A549 (cell line): ENCODE measurements at regions not wholly inside any gene's neighbourhood (a gene's known extent, or its start where the extent isn't known, plus 50 kb on each side); places are given as distances from the start of the nearest gene placed in this dataset.

Experiments
- ATAC-seq, 2 experiments: fragments of 200-7000 bp in 1 of 2; fragments of >200 bp in 1 of 2; cut with Nextera tagmentation in 1 of 2; cut with Tn5 transposase in 1 of 2; 3 replicates each; pipeline versions ENCODE4 v1.8.0 to v1.9.1; 2018 to 2020; ENCODE audit warnings: mild to moderate bottlenecking in 1 of 2, moderate library complexity in 1 of 2
- CTCF ChIA-PET: fragments of 300-600 bp; sonication (Branson Sonifier 250); formaldehyde crosslinking; extraction: SDS; loops from one replicate; lab custom pipeline; 2021; ENCODE audit warnings: antibody characterized with exemption, inconsistent platforms; lab: Yijun Ruan, JAX
- POLR2A ChIA-PET: fragments of 350-600 bp; formaldehyde crosslinking; extraction: SDS; loops from one replicate; lab custom pipeline; 2021; ENCODE audit warnings: antibody characterized with exemption, inconsistent platforms; lab: Yijun Ruan, JAX
- DNase-seq, 2 experiments: peaks; one replicate each; pipeline versions ENCODE4 v3.0.0 to v3.0.0-alpha.2; 2011 to 2016; ENCODE audit warnings: low read depth in 1 of 2, low spot score in 1 of 2
- FAIRE-seq: peaks from 2 replicates; lab custom pipeline; 2011; peaks lifted over from hg19 to GRCh38; lab: Jason Lieb, UNC
- H3K27ac ChIP-seq, 2 experiments: fragments of >200 bp; sonication (Bioruptor Twin); formaldehyde crosslinking; 3 replicates each; pipeline ENCODE4 v1.5.1; 2016 to 2017
- H3K4me1 ChIP-seq: fragments of >200 bp; sonication (Bioruptor Twin); formaldehyde crosslinking; 3 replicates; pipeline ENCODE4 v1.6.1; 2016
- H3K4me2 ChIP-seq: fragments of >200 bp; sonication (Bioruptor Twin); formaldehyde crosslinking; 3 replicates; pipeline ENCODE4 v1.6.1; 2016
- H3K4me3 ChIP-seq: fragments of >200 bp; sonication (Bioruptor Twin); formaldehyde crosslinking; 3 replicates; pipeline ENCODE4 v1.5.1; 2016
- H3K9me3 ChIP-seq: fragments of >200 bp; sonication (Bioruptor Twin); formaldehyde crosslinking; 3 replicates; pipeline ENCODE4 v1.6.1; 2016
- BCL3 ChIP-seq: fragments of >200 bp; sonication (Bioruptor Twin); formaldehyde crosslinking; IDR thresholded peaks from 3 replicates; pipeline ENCODE4 v1.6.1; 2016
- CBX2 ChIP-seq: fragments of 200-600 bp; sonication (generic); IDR thresholded peaks from 2 replicates; pipeline ENCODE4 v1.6.1; 2016; ENCODE audit warnings: low read depth, mild to moderate bottlenecking, borderline replicate concordance
- CBX8 ChIP-seq: fragments of 200-600 bp; sonication (generic); IDR thresholded peaks from 2 replicates; pipeline ENCODE4 v1.6.1; 2016
- E2F6 ChIP-seq: IDR thresholded peaks from 2 replicates; pipeline ENCODE4 v1.6.1; 2012; ENCODE audit warnings: low read depth, borderline replicate concordance
- EHMT2 ChIP-seq: fragments of 200-600 bp; sonication (generic); IDR thresholded peaks from 2 replicates; pipeline ENCODE4 v1.6.1; 2016; ENCODE audit warnings: antibody characterized with exemption, low read depth, mild to moderate bottlenecking, moderate library complexity
- ESRRA ChIP-seq: fragments of 150-350 bp; IDR thresholded peaks from 2 replicates; pipeline ENCODE4 v1.6.1; 2014; ENCODE audit warnings: mild to moderate bottlenecking, low read length, borderline replicate concordance
- FOSB ChIP-seq: fragments of 250-450 bp; sonication (Bioruptor Pico); IDR thresholded peaks from 2 replicates; pipeline ENCODE4 v1.5.0; 2020; ENCODE audit warnings: mild to moderate bottlenecking, moderate library complexity
- GATA3 ChIP-seq: IDR thresholded peaks from 2 replicates; pipeline ENCODE4 v1.6.1; 2012; ENCODE audit warnings: borderline replicate concordance
- HDAC2 ChIP-seq: fragments of 200-600 bp; sonication (generic); IDR thresholded peaks from 2 replicates; pipeline ENCODE4 v1.6.1; 2016
- HES2 ChIP-seq: fragments of >200 bp; sonication (Bioruptor Twin); formaldehyde crosslinking; IDR thresholded peaks from 2 replicates; pipeline ENCODE4 v1.6.1; 2016
- HEYL ChIP-seq: fragments of 250-450 bp; sonication (Bioruptor Pico); IDR thresholded peaks from 2 replicates; pipeline ENCODE4 v1.8.0; 2021; ENCODE audit warnings: mild to moderate bottlenecking, moderate library complexity
- HOXA7 ChIP-seq: fragments of 250-450 bp; sonication (Bioruptor Pico); IDR thresholded peaks from 2 replicates; pipeline ENCODE4 v1.5.0; 2020; ENCODE audit warnings: mild to moderate bottlenecking, moderate library complexity
- KDM1A ChIP-seq: fragments of 200-600 bp; sonication (generic); IDR thresholded peaks from 2 replicates; pipeline ENCODE4 v1.6.1; 2016; ENCODE audit warnings: low read depth, mild to moderate bottlenecking
- MAFK ChIP-seq: fragments of 450-650 bp; IDR thresholded peaks from 2 replicates; pipeline ENCODE4 v1.6.1; 2014; ENCODE audit not compliant: partially characterized antibody
- POLR2AphosphoS2 ChIP-seq: conservative IDR thresholded peaks from 2 replicates; pipeline ENCODE4 v1.6.1; 2012; ENCODE audit warnings: low read length, improper control_type of control experiment, inconsistent platforms
- RARB ChIP-seq: fragments of 250-450 bp; sonication (Bioruptor Pico); IDR thresholded peaks from 2 replicates; pipeline ENCODE4 v1.8.0; 2021; ENCODE audit warnings: mild to moderate bottlenecking, moderate library complexity
- SMC3 ChIP-seq: fragments of >200 bp; sonication (Bioruptor Twin); formaldehyde crosslinking; IDR thresholded peaks from 3 replicates; pipeline ENCODE4 v1.6.1; 2018; ENCODE audit warnings: inconsistent platforms
- WGBS: methylation state at CpG from one replicate; pipeline ENCODE4 v1.1.6; 2017; ENCODE audit errors: missing lambda C conversion rate; 5-methylcytosine and 5-hydroxymethylcytosine counted together
- TF ChIP-seq, protein P1 (sequence below): fragments of 200-600 bp; sonication (generic); IDR thresholded peaks from 2 replicates; pipeline ENCODE4 v1.6.1; 2016; ENCODE audit warnings: antibody characterized with exemption, mild to moderate bottlenecking, moderate library complexity
- TF ChIP-seq, protein P2 (sequence below): fragments of 250-450 bp; sonication (Bioruptor Pico); IDR thresholded peaks from 2 replicates; pipeline ENCODE4 v1.5.0; 2020; ENCODE audit warnings: low read depth, mild to moderate bottlenecking, moderate library complexity

DNA sequence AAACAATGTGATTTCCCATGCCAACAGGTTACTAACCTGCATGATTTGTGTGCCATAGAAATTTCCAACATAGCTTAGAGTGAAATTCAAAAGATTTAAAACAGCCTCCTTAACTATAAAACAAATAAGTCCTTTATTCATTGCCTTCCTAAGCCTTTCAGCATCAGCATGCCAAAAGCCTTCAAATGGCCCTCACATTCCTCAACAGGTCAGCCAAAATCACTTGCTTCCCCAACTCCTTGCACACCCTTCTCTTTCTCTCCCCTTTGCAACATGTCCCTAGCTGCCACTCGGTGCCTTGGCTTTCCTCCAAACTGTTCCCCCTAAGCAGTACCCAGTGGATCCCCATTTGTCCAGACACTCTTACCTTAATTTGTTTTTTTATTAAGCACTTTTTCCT lies 74.9 kb upstream of the PCDH19 start (continued):
- no peak for TF ChIP-seq BCL3

GRCh38 chrX:100479329-100479728 lies 69.3 kb upstream of the PCDH19 start:
- Histone ChIP-seq H3K4me3 (no peak overlapping the region), H3K4me2 (no peak overlapping the region), H3K27ac (no peak overlapping the region), H3K9me3 (no peaks in the 10 kb centered on the region), H3K4me1 (no peaks in the 10 kb centered on the region)
- ChIA-PET POLR2A (no interaction called here), CTCF (no interaction called here)
- TF ChIP-seq POLR2AphosphoS2 (no peak), MAFK (no peak), HES2 (no peak)
- TF ChIP-seq, protein P1, sequence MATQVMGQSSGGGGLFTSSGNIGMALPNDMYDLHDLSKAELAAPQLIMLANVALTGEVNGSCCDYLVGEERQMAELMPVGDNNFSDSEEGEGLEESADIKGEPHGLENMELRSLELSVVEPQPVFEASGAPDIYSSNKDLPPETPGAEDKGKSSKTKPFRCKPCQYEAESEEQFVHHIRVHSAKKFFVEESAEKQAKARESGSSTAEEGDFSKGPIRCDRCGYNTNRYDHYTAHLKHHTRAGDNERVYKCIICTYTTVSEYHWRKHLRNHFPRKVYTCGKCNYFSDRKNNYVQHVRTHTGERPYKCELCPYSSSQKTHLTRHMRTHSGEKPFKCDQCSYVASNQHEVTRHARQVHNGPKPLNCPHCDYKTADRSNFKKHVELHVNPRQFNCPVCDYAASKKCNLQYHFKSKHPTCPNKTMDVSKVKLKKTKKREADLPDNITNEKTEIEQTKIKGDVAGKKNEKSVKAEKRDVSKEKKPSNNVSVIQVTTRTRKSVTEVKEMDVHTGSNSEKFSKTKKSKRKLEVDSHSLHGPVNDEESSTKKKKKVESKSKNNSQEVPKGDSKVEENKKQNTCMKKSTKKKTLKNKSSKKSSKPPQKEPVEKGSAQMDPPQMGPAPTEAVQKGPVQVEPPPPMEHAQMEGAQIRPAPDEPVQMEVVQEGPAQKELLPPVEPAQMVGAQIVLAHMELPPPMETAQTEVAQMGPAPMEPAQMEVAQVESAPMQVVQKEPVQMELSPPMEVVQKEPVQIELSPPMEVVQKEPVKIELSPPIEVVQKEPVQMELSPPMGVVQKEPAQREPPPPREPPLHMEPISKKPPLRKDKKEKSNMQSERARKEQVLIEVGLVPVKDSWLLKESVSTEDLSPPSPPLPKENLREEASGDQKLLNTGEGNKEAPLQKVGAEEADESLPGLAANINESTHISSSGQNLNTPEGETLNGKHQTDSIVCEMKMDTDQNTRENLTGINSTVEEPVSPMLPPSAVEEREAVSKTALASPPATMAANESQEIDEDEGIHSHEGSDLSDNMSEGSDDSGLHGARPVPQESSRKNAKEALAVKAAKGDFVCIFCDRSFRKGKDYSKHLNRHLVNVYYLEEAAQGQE = no peak
- DNase-seq (no peak), FAIRE-seq (no peak), ATAC-seq (no peak)
- 0% methylated on average over 1 of the region's 1 CpG for WGBS

DNA sequence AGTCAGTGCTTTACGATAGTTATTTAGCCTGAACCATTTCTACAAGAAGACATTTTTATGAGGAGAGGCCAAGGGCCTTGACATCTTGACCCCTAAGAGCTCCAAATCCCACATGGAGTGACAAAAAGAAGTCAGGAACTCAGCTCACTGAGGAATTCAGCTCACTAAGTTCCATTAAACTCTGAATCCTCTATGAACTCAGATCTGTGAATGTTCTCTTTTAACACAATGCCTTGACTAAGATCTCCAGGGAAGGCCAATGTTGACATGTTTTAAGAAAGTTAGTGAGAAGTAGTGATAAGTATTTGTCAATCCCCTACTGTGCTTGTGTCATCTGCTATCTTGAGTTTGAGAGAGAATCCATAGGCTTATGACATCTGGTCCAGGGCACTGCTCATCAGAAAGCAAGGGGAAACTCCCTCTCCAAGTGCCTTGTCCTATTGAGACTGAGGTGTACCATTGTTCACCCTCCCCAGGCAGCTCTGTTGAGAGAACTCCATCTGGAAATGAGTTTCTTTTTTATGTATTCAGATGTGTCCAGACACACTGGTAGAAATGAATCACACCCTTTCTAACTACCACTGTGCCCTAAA lies 68.7 kb upstream of the PCDH19 start:
- no peak overlapping the region for H3K4me3 ChIP-seq
- POLR2A ChIA-PET = no interaction called here
- no peak for ATAC-seq
- TF ChIP-seq ESRRA (no peak), HDAC2 (no peak), HOXA7 (CRISPR knock-in tag) (no peak), GATA3 (no peak), CBX2 (no peak), EHMT2 (no peak), CBX8 (no peak), SMC3 (no peak), FOSB (CRISPR knock-in tag) (no peak), E2F6 (no peak), KDM1A (no peak), RARB (CRISPR knock-in tag) (no peak), HEYL (no peak)
- TF ChIP-seq, protein P2, sequence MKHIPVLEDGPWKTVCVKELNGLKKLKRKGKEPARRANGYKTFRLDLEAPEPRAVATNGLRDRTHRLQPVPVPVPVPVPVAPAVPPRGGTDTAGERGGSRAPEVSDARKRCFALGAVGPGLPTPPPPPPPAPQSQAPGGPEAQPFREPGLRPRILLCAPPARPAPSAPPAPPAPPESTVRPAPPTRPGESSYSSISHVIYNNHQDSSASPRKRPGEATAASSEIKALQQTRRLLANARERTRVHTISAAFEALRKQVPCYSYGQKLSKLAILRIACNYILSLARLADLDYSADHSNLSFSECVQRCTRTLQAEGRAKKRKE (CRISPR knock-in tag) = no peak
- TF ChIP-seq, all 56 proteins: peak for 0
- no peaks in the 10 kb centered on the region for H3K9me3 ChIP-seq
- H3K4me2 ChIP-seq = no peak overlapping the region
- CTCF ChIA-PET = no interaction called here
- H3K4me1 ChIP-seq = no peaks in the 10 kb centered on the region
- WGBS = 48% methylated on average over 1 of the region's 1 CpG
- no peak for DNase-seq
- H3K27ac ChIP-seq = no peak overlapping the region
- peak; percentile 49 for FAIRE-seq
